ENCODE measurements at regions not wholly inside any gene's neighbourhood (a gene's known extent, or its start where the extent isn't known, plus 50 kb on each side); places are given as distances from the start of the nearest gene placed in this dataset.

DNA sequence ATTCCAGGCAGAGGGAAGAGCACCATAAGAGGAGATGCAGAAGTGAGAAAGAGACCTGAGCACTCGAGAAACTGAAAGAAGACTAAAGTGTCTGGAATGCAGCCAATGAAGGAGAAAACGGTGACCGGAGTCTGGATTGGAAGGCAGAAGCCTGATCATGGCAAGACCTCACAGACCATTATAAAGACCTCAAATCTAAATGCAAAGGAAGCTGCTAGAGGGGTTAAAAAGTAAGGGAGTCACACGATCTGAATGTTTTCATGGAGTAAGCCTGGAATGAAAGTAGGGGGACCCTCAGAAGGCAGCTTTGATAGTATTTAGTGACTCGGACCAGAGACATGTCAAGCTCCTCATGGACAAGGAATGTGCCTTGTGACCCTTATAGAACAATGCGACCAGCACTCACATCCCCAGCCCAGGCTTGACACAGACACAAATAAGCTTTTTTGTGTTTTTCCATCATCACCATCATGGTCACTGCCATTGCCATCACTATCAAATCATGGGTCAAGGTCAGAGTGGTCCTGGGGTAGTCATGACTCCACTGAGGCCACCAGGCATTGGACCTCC is 183.6 kb downstream of the SEC16B start:
- TF ChIP-seq, protein P1, sequence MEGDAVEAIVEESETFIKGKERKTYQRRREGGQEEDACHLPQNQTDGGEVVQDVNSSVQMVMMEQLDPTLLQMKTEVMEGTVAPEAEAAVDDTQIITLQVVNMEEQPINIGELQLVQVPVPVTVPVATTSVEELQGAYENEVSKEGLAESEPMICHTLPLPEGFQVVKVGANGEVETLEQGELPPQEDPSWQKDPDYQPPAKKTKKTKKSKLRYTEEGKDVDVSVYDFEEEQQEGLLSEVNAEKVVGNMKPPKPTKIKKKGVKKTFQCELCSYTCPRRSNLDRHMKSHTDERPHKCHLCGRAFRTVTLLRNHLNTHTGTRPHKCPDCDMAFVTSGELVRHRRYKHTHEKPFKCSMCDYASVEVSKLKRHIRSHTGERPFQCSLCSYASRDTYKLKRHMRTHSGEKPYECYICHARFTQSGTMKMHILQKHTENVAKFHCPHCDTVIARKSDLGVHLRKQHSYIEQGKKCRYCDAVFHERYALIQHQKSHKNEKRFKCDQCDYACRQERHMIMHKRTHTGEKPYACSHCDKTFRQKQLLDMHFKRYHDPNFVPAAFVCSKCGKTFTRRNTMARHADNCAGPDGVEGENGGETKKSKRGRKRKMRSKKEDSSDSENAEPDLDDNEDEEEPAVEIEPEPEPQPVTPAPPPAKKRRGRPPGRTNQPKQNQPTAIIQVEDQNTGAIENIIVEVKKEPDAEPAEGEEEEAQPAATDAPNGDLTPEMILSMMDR (IDR thresholded peaks at IDR 0.05) = no peak
- no peak for TF ChIP-seq EZH2 (IDR thresholded peaks at IDR 0.05)
- TF ChIP-seq EZH2phosphoT487 (IDR thresholded peaks at IDR 0.05) = no peak
